HuH-7.5 (cell line): ENCODE measurements at regions not wholly inside any gene's neighbourhood (a gene's known extent, or its start where the extent isn't known, plus 50 kb on each side); places are given as distances from the start of the nearest gene placed in this dataset.
"Not testable (repeated sequence)": the region's sequence is repeated elsewhere in the genome, so short reads cannot be mapped to it uniquely, and the experiment has no call there.

Experiments
- DNase-seq: peaks from one replicate; pipeline ENCODE4 v3.0.0; 2011; ENCODE audit warnings: low spot score

DNA sequence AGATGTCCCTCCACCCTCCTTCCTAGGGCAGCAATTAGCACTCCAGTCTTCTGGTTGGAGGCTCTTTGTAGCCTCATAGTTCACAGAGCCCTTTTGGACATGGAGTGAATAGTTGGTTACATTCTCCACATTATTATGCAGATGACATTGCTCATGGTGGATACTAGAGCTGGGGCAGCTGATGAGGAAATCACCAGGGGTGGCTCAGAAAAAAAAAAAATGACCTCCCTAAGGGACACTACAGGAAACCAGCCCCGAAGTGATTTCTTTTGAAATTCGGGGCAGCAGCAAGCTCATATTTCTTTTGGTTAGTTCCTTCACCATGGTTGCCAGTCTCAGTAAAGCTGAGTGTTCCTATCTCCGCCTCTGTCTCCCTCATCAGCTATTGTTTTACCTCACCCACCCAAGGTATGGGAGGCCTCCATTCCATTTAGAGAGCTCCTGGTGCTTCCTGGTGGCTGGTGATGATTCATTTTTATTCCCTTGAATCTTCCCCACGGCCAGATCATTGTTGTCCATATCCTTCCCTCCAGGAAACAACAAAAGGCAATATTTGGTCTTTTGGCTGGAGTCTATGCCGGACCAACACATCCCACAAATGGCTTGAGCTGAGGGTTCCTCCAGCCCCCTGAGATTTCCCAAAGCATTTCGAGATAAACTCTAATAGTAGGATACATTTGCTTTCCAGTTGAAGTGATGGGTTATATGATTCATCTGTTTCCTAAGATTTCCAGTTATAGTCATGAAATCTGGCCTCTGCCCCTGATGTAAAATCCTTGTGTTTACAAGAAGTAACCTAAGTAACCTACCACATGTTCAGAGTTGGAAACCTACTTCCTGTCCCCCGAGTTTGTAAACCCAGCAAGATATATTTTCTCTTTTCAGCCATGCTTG, 56.2 kb upstream of the NID2 start:
- DNase-seq = no peak

GRCh38 chr14:52122163-52122562, 53.3 kb upstream of the NID2 start:
- DNase-seq = not testable (repeated sequence)

DNA sequence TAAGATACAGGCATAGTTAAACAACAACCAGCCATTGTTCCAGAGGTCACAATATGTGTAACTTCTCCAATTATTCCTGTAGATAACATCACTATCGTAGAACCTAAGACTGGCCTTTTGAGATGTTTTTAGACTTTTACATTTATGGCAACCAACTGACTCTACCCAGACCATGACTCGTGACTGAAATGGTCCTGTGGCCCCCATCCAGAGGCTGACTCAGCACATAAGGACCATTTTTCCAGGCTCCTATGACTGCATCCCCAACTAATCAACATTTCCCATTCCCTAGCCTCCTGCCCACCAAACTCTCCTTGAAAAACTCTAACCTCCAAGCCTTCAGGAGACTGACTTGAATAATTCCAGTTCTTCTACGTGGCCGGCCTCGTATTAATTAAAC, 52.6 kb upstream of the NID2 start:
- DNase-seq = no peak

- DNase-seq = peak; percentile 42
Observed at GRCh38 chr14:52119030-52119429, 50.2 kb upstream of the NID2 start.
